Lower leg skin (tissue), 3 donors: ENCODE measurements at regions not wholly inside any gene's neighbourhood (a gene's known extent, or its start where the extent isn't known, plus 50 kb on each side); places are given as distances from the start of the nearest gene placed in this dataset.

Experiments
- CTCF ChIP-seq, 3 donors: fragments of 450-650 bp; IDR thresholded peaks; one replicate each; pipeline ENCODE4 v1.5.1; 2016; ENCODE audit warnings: antibody characterized with exemption in 3 of 3, mild to moderate bottlenecking in 3 of 3, moderate library complexity in 2 of 3
- POLR2A ChIP-seq, 2 donors: fragments of 450-650 bp; IDR thresholded peaks; one replicate each; pipeline ENCODE4 v1.6.1; 2016 to 2017; ENCODE audit warnings: antibody characterized with exemption in 2 of 2, mild to moderate bottlenecking in 1 of 2, moderate library complexity in 1 of 2

- TF ChIP-seq CTCF (IDR thresholded peaks at IDR 0.05) (no peak), POLR2A (IDR thresholded peaks at IDR 0.05) (no peak)
Observed at GRCh38 chr1:61534847-61535246, 190.1 kb downstream of the TM2D1 start.
